Sigmoid colon (tissue), 6 donors: ENCODE measurements at regions not wholly inside any gene's neighbourhood (a gene's known extent, or its start where the extent isn't known, plus 50 kb on each side); places are given as distances from the start of the nearest gene placed in this dataset.

Source experiments
- DNase-seq: peaks from one replicate; pipeline ENCODE4 v3.0.0-alpha.2; 2019
- H3K27ac ChIP-seq, 4 donors: fragments of 200-600 bp; sonication (generic); one replicate each; pipeline ENCODE4 v1.5.1; 2016 to 2019; ENCODE audit warnings: mild to moderate bottlenecking in 1 of 4
- H3K27me3 ChIP-seq, 3 donors: fragments of 200-600 bp; sonication (generic); one replicate each; pipeline ENCODE4 v1.5.1; 2019; ENCODE audit warnings: mild to moderate bottlenecking in 1 of 3
- H3K36me3 ChIP-seq, 4 donors: fragments of 200-600 bp; sonication (generic); one replicate each; pipeline ENCODE4 v1.5.1; 2016 to 2019
- H3K4me1 ChIP-seq, 4 donors: fragments of 200-600 bp; sonication (generic); one replicate each; pipeline ENCODE4 v1.5.1; 2017 to 2019
- H3K4me3 ChIP-seq, 4 donors: fragments of 200-600 bp; sonication (generic); one replicate each; pipeline ENCODE4 v1.5.1; 2017 to 2019; ENCODE audit warnings: mild to moderate bottlenecking in 2 of 4, moderate library complexity in 1 of 4
- H3K9me3 ChIP-seq, 4 donors: fragments of 200-600 bp in 3 of 4; sonication (generic) in 3 of 4; one replicate each; pipeline versions ENCODE4 v1.5.1 to v1.6.1; 2013 to 2019
- CTCF ChIP-seq, 4 experiments: fragments of 450-650 bp in 3 of 4; fragments of 200-600 bp in 1 of 4; IDR thresholded peaks; one replicate each; pipeline ENCODE4 v1.5.1; 2016 to 2019; ENCODE audit warnings: antibody characterized with exemption in 4 of 4, mild to moderate bottlenecking in 3 of 4, moderate library complexity in 2 of 4
- EP300 ChIP-seq, 4 donors: sonication (generic); formaldehyde crosslinking; IDR thresholded peaks; one replicate each; pipeline ENCODE4 v1.6.1; 2017; ENCODE audit warnings: antibody characterized with exemption in 4 of 4
- POLR2A ChIP-seq, 2 donors: fragments of 450-650 bp; IDR thresholded peaks; one replicate each; pipeline ENCODE4 v1.6.1; 2016; ENCODE audit warnings: antibody characterized with exemption in 2 of 2, mild to moderate bottlenecking in 2 of 2, moderate library complexity in 2 of 2
- POLR2AphosphoS5 ChIP-seq, 4 donors: sonication (generic); formaldehyde crosslinking; IDR thresholded peaks; one replicate each; pipeline ENCODE4 v1.6.1; 2017; ENCODE audit warnings: antibody characterized with exemption in 4 of 4
- WGBS, 2 donors: extraction: QIAGEN DNeasy Blood & Tissue Kit; methylation state at CpG; one replicate each; pipeline ENCODE4 v1.1.7; 2013; 5-methylcytosine and 5-hydroxymethylcytosine counted together
- intact Hi-C: fragments of 100-400 bp; cut with DNase I; formaldehyde crosslinking; loops from one replicate; pipeline ENCODE4 v1.15.1; 2023
- donor health status: healthy with polysubstance abuse.
- donor health status: healthy.

DNA sequence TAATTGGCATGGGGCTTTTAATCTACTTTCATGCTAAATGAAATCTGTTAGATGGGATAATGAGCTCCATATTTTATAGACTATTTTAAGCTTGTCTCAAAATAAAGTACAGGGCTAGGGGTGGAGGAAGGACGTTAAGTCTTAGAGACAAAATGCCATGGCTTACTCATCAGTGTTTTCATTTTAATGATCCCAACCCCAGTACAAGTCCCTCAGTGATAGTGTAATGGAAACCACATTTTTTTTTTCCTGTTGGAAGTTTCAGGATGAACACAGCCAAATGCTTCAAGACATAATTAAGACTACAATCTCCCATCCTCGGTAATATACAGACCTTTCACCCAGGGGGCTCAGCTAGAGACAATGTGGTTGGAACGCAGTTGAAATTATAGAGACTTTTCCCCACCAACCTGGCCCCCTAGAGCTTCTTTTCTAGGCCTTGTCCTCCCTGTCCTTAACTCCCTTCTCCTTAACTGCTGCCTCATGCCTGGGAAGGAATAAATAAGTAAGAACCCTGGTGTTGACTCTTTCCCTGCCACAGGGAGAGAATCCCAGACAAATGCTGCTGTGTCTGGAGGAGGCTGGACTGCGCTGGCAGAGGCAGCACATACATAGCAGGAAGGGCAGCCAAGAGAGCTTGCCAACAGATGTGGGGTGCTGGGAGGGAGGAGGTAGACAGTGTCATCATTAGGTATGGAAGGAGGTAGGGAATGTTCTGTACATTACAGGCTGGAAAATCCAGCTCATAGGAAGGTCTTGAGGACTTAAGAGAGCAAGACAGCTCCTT is 115.4 kb upstream of the ROPN1 start:
- 78 to 83% methylated on average over 4 of the region's 4 CpGs for WGBS, 2 donors
- intact Hi-C loops: no loop called here
- H3K9me3 ChIP-seq: no peaks in the 10 kb centered on the region

DNA sequence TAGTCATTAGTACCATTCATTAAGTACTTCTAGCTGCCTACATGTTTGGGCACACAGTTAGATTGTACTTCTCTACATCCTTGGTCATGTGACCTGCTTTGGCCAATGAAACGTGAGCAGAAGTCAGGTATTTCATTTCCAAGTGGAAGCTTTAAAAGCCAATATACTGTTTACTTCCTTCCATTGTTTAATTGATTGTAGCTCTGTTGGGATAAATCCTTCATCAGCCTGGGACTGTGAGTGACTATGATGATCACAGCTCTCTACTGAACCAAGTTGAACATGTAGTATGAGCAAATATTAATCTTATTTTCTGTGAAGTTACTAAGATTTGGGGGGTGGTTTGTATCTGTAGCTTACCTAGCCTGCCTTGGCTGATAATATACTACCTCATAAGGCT is 116.5 kb upstream of the ROPN1 start:
- no peak for DNase-seq
- H3K4me3 ChIP-seq: no peak overlapping the region
- intact Hi-C loops: no loop called here
- peaks cover 0 to 26% (median 10%) of the 10 kb centered on the region in 4 donors for H3K4me1 ChIP-seq
- TF ChIP-seq POLR2A (IDR thresholded peaks at IDR 0.05) (no peak), POLR2AphosphoS5 (IDR thresholded peaks at IDR 0.05) (no peak), EP300 (IDR thresholded peaks at IDR 0.05) (no peak), CTCF (IDR thresholded peaks at IDR 0.05) (no peak)
- H3K27ac ChIP-seq: no peak overlapping the region
- H3K36me3 ChIP-seq: no peaks in the 10 kb centered on the region
- WGBS, 2 donors: 84 to 92% methylated on average over 1 of the region's 1 CpG
- no peaks in the 10 kb centered on the region for H3K9me3 ChIP-seq
- no peaks in the 10 kb centered on the region for H3K27me3 ChIP-seq

More for the DNA sequence above, 115.4 kb upstream of the ROPN1 start:
- Histone ChIP-seq H3K27me3 (no peaks in the 10 kb centered on the region), H3K4me1 (peaks cover 0 to 16% (median 8%) of the 10 kb centered on the region in 4 donors), H3K27ac (peak overlapping the region in 2 of 4 donors; percentile 14 to 29), H3K4me3 (no peak overlapping the region), H3K36me3 (no peaks in the 10 kb centered on the region)
- DNase-seq: no peak
- TF ChIP-seq POLR2AphosphoS5 (IDR thresholded peaks at IDR 0.05): peak in 1 of 4 donors; percentile 8
- no peak for TF ChIP-seq EP300 (IDR thresholded peaks at IDR 0.05)

- 84 to 94% methylated on average over 5 of the region's 5 CpGs for WGBS, 2 donors
- TF ChIP-seq CTCF (IDR thresholded peaks at IDR 0.05) (no peak), POLR2AphosphoS5 (IDR thresholded peaks at IDR 0.05) (no peak), POLR2A (IDR thresholded peaks at IDR 0.05) (no peak), EP300 (IDR thresholded peaks at IDR 0.05) (no peak)
- Histone ChIP-seq H3K27ac (no peak overlapping the region), H3K4me3 (no peak overlapping the region), H3K27me3 (no peaks in the 10 kb centered on the region), H3K4me1 (peaks cover 0 to 24% (median 5%) of the 10 kb centered on the region in 4 donors), H3K36me3 (no peaks in the 10 kb centered on the region), H3K9me3 (no peaks in the 10 kb centered on the region)
- no peak for DNase-seq
- intact Hi-C loops: no loop called here
Measured at GRCh38 chr3:124113485-124113884, 121.6 kb upstream of the ROPN1 start.

- H3K9me3 ChIP-seq: no peaks in the 10 kb centered on the region
- no peak overlapping the region for H3K4me3 ChIP-seq
- H3K4me1 ChIP-seq: peaks cover 0 to 40% (median 5%) of the 10 kb centered on the region in 4 donors
- no peak for TF ChIP-seq POLR2AphosphoS5 (IDR thresholded peaks at IDR 0.05)
- TF ChIP-seq CTCF (IDR thresholded peaks at IDR 0.05): no peak
- no peak for TF ChIP-seq POLR2A (IDR thresholded peaks at IDR 0.05)
- H3K27me3 ChIP-seq: no peaks in the 10 kb centered on the region
- intact Hi-C loops: no loop called here
- no peak for DNase-seq
- no peak overlapping the region for H3K27ac ChIP-seq
- WGBS, 2 donors: 67 to 71% methylated on average over 6 of the region's 6 CpGs
- H3K36me3 ChIP-seq: no peaks in the 10 kb centered on the region
Measured at GRCh38 chr3:124115279-124115678, 123.4 kb upstream of the ROPN1 start.

GRCh38 chr3:124115956-124116355 is 124.0 kb upstream of the ROPN1 start:
- Histone ChIP-seq H3K27ac (no peak overlapping the region), H3K9me3 (no peaks in the 10 kb centered on the region), H3K36me3 (no peaks in the 10 kb centered on the region), H3K4me3 (no peak overlapping the region), H3K27me3 (no peaks in the 10 kb centered on the region), H3K4me1 (peaks cover 0 to 40% (median 5%) of the 10 kb centered on the region in 4 donors)
- WGBS, 2 donors: 84 to 85% methylated on average over 1 of the region's 1 CpG
- intact Hi-C loops: no loop called here
- no peak for DNase-seq
- TF ChIP-seq CTCF (IDR thresholded peaks at IDR 0.05) (no peak), POLR2A (IDR thresholded peaks at IDR 0.05) (no peak), EP300 (IDR thresholded peaks at IDR 0.05) (no peak), POLR2AphosphoS5 (IDR thresholded peaks at IDR 0.05) (no peak)
